H4 (cell line): ENCODE measurements at regions not wholly inside any gene's neighbourhood (a gene's known extent, or its start where the extent isn't known, plus 50 kb on each side); places are given as distances from the start of the nearest gene placed in this dataset.
A peak's percentile ranks its signal among the peaks of the same experiment; 100 is the strongest.

Experiments used
- DNase-seq: peaks from one replicate; pipeline ENCODE4 v3.0.0-alpha.2; 2015; ENCODE audit warnings: low spot score

DNA sequence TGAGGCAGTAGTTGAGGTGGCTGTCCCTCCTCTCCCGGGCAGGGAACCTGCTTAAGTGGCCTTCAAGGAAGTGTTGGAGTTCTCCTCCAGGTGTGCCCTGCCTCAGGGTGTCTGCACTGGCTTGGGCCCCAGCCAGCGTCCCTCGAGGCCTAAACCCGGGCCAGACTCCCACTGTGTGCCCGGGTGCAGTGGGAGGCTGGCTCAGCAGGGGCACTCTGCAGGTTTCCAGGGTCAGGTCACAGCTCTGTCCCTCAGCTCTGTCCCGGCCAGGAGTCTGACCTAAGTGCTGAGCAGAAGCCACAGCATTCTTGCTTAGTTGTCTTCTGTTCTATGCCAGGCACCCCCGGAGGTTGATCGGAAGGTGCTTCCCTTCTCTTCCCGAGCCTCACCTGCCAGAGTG, 69.0 kb upstream of the OTOS start:
- DNase-seq, result no peak

DNA sequence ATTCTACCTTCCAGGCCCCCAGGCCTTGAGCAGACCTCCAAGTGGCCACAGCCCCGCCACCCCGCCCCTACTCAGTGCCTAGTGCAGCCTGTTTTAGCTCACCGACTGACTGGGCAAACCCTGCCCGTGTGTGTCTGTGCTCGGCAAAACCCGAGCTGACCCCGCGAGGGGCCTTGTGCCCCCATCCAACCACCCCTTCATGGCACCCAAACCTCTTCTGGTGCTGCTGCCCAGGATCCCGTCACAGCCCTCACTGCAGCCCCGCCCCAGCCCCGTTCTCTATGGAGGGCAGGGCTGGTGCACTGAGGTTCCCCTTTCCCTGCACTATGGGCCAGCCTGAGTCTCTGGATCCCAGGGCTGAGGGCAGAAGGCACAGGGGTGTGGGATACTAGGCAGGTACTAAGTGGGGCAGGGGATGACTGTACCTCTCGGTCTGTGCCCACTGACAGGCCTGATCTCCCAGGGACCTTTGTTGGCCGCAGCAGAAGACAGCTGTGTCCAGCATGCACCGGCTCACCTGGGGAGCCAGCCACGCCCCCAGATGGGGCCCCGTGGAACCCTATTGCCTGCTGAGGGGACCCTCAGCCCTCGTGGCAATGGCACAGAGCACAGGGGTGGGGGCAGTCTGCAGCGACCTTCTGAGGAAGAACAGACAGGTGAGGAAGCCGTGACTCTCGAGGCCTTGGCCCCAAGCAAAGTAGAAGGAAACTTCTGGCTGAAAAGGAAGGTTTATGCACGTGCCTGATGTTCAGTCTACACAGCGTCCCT, 69.9 kb upstream of the OTOS start:
- DNase-seq, result no peak

DNA sequence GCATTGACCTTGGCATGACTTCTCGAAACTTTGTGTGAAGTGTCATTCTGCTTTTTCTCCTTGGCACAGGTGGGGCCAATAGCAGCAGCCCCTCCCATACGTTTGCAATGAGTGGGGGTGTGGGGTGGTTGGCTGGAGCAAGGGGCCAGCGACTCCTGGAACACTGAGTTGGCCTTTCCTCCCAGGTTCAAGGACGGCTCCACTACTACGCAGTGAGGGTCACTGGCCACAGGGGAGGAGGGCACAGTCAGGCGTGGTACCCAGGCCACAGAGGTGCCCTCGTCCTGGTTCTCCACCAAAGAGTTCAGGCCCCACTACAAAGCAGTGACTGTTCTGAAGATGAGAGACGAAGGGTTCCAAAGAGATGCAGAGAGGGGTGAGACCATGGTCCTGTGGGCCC, 70.6 kb upstream of the OTOS start:
- DNase-seq, result no peak

DNA sequence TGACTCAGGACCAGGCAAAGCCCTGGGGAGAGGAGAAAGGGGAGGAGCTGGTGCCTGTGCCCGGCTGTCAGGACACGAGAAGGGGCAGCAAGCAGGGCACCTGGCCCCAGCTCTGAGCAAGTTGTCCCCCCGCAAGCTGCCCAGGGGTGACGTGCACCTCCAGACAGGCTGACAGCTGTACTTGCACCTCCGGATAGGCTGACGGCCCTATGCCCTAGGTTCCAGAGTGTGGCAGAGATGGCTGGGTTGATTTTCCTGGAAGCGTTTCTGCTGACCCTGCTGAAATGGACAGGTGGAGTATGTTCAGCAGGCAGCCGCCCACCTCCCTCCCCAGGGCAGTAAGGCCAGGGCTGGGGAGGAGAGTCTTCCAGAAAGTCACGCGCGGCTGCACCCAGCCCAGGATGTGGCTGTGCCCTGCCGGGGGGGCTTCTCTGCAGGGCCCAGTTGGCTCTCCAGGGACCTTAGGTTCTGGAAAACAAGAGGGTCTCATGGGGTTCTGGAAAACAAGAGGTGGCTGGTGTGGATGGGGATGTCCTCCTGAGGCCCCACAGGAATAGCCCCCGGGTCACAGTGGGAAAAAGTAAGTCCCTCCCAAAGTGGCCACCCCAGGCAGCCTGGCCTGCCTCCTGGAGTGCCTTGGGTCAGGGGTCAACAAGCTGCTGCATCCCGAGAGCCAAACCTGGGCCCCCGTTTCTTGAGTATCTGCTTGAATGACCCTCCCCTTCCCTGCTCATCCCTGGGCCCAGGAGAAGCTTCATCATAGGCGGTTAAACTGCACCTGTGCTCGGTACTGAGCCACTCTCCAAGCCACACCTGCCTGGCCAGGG, 71.4 kb upstream of the OTOS start:
- DNase-seq, result no peak

DNA sequence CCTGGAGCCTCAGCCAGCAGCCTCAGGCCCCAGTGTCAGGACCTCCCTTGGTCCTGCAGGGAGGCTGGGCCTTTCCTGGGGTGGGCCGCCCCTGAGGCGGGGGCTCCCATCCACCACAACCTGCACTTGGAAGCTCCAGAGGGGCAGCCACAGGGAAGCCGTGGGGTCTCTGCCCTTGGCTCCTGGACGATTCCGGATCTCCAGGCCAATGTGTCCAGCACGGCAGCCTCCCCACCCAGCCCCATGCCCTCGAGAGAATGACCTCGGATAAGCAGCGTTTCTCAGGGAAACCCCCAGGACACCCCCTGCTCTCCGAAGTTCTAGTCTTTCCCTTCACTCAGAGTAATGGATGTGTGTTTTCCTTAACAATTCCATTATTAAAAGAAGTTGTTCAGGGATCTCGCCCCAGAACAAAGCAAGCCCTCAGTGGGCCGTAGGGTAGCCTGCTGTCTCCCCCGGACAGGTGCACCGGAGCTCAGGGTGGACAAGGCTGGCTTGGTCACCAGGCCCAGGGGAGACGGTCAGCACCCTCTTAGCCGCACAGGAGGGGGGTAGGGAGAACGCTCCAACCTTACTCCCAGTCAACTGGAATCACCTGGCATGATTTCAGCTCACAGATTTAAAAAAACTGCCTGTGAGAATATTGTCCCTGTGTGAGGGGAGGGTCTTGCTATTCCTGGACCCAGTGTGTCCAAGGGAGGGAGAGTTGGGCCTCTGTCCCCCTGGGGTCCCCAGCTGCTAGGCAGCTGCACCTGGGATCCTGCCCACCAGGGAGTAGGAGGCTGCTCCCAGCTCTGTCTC, 72.2 kb upstream of the OTOS start:
- no peak for DNase-seq

DNA sequence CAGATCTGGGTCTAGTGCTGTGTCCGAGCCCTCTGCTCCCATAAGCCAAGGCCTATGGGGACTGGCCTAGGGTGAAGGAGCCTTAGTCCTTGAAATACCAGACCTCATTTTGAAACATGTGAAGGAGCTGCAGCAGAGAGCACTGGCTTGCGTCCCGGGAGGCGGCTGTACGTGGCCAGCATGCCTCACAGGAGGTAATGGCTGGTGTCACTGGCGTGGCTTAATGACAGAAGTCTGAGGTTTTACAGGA, 72.7 kb upstream of the OTOS start:
- no peak for DNase-seq

DNA sequence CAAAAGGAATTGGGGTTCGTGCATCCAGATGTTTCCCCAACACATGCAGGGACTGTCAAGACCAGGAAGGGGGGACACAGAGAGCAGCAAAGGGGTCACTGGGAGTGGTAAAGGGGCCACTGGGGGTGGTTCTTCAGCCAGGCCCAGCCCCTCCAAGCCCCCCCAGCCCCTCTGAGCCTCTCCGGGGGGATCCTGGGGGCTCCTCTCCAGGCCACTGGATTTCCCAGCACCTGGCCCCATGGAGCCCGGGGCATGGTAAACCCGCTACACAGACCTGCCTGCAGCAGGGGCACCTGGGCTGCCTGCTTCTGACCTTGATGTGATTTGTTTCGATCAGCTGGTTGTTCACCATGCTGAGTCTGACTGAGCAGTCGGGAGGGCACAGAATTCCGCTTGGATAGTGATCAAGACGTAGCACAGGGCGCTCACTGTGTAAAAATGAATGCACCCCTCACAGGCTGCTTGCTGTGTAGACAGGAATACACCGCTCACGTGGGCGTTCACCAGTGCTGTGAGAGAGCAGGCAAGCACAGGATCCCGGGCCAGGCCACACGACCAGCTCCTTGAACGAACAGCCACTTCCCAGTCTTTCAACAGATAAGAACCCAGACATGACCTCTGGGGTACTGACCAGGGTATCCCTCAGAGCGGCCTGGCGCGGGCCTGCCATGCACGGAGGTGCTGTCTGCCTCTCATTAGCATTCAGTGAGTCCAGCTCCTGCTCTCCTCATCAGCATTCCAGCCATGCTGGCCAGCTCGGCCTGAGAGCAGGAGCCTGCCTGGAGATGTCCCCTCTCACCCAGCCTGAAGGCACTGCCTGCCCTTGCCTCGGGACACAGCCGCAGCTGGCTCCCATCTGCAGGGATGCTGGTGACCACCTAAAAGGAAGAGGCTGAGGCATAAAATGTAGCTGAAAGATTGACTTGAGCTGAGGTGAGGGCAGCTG, 73.3 kb upstream of the OTOS start:
- DNase-seq, result no peak

DNA sequence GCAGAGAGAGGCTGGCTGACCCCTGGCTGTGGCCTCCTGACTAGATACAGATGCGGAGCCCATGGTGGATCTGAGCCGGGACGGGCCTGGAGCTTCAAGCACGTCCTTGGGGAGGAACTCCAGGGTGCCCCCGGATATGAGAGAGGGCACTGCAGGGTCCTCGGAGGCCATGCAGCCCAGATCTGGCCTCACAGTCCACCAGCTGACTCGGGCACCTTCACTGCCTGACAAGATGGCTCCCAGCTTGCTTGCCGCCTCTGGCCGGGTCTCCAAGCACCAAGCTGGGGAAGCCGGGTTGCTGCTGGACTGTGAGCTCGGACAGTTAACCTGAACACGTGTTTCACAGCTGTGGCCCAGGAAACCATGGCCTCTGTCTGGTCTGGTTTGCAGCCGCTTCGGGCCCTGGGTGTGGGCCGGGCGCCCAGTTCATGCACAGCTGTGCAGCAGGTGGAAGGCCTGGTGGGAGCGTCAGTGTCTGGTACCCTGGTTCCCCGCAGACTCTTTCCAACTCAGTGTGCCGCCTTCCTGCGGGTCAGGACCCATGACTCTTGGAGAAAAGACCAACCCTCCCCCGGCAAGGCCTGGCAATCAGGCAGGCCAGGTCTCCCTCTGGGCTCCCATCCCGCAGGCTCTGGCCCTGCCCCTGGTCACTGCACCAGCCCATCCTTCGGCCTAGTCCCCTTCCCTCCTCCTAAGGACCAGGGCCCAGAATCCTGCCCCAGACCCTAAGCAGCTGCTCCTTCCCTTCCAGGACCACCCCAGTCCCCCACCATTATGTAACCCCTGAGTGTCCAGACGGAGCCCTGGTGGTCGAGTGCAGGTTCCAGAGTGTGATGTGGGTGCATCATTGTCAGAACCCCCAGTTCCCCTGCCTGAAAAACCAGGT, 74.6 kb upstream of the OTOS start:
- no peak for DNase-seq

DNA sequence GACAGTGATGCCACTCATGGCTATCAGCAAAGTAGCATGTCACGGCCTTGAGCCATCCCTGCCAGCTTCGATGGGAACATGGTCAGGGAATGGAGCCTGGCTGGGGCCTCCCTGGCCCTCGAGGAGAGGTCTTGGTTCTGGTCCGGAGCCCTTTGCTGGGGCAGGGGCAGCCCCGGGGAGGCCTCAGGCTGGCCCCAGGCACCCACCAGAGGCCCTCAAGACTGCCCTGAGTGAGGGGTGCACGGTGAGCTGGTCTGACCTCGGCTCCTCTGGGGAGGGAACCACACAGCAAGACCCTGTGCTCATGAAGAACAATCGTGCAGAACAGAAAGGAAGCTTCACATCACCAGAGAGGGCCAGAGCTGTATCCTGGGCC, 75.2 kb upstream of the OTOS start:
- no peak for DNase-seq

DNA sequence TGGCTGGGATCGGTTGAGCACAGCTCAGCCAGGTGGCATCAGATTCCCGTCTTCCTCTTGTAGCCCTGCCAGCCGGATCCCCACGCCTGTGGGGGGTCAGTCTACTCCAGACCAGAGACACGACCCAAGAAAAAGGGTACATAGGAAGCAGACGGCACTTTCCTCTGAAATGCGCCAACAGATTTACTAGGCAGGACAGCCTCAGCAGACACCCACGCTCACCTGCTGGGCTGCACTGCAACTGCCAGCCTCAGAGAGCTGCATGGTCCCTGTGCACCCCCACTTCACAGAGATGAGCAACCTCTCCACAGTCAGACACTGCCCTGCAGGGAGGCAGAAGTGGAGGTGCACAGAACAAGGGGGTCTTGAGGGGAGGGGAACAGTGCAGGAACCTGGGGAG, 75.7 kb upstream of the OTOS start:
- no peak for DNase-seq

DNA sequence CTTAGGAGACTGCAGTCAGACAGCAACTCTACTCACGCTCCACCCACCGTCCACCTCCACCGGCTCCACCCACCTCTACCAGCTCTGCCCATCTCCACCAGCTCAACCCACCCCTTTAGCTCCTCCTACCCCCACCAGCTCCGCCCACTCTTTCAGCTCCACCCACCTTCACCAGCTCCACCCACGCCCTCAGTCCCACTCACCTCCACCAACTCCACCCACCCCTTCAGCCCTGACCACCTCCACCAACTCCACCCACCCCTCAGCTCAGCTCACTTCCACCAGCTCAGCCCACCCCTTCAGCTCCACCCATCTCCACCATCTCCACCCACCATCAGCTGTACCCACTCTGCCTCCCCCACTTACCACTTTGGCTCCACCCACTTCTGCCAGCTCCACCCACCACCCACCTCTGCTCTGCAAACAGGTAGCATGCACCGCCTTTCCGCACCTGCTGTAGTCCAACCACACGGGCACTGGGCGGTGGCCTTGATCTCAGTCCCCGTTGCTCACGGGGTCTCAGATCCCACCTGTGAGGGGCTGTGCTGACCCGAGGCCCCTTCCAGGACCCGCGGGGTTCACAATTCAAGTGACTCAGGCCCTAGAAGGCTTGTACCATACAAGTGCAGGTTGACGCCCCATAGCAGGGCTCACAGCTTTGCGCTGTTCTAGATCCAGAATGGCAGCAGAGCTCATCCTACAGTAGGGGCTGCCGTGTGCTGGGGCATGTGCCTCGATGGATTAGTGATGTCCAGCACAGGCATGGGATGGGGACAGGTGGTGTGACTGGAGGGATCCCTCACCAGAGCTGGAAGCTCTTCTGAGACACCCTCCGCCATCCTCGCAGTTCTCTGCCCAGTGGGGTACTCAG, 77.2 kb upstream of the OTOS start:
- DNase-seq, result no peak

DNA sequence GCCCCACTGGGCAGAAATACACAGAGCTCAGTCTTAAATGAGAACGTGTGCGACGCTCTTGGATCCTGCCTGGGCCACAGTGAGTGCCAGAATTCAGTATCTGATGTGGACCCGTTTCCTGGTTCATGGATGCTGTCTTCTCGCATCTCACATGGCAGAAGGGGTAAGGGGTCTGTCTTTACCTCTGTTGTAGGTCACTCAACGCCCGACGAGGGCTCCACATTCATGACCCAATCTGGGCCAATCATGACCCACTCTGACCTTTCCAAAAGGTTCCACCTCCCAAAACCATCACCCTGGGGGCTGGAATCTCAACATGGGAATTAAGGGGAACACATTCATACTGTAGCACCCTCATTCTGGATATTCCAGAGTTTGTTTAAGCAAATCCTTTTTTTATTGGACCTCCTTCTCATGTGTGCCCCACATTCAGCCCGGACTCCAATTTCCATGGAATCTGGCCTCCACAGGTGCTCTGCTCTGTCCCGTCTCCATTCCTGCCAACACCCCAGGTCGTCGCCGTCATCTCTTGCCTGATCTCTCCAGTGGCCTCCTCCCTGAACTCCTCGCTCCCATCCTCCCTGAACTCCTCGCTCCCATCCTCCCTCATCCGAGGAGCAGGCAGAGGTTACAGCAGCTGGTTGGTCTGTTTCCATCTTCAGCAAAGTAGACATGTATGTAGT, 78.9 kb upstream of the OTOS start:
- no peak for DNase-seq

DNA sequence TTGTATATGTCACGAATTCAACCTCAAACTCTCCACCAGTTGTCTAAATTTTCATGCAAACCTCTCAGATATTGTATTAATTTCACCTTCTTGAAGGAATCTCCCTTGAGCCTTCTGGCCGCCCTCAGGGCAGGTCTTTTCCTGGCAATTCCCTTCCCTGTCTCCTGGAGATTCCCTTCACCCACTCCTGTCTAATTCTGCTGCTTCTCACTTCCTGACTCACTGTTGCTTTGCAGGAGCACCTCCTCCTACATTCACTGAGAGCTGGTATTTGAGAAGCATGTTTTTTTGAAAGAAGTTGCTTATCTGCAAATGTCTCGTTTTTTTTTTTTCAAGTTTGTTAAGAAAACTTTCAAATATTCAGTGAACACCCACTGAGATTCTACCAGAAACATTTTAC, 79.9 kb upstream of the OTOS start:
- peak; percentile 53 for DNase-seq

DNA sequence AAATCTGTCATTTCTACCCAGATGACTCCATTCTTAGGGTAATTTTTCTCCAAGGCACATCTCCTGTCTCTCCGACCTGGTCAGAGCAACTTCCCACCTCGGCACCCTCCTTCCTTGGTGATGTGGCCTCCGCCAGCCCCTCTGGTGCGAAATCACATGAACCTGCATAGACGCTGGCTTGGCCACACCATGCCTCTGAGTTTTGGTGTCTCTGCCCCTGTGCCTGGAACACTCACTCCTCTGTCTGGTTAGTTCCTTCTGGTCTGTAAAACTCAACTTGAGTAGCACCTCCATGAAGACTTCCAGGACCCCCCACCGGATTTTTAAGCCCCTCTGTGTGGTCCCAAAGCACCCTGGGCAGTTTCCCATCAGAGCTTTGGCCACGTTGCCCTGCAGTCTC, 83.2 kb upstream of the OTOS start:
- no peak for DNase-seq

DNA sequence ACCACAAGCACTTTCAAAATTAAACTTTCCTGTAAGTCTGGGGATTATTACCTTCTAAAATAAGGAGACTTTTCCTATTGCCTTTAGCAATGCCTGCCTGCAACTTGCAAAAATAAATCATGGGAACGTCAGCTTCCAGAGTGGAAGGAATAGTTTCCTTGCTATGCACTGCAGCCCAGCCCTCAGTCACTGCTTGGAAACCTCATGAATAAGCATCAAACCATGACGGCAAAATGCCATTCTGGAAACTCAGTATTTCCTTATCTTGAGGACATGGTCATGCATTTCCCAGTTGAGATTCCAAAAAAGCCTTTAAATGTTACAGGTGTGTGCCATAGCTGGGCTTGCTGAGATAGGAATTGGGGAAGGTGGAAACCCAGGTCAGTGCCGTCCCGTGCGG, 84.2 kb upstream of the OTOS start:
- no peak for DNase-seq

DNA sequence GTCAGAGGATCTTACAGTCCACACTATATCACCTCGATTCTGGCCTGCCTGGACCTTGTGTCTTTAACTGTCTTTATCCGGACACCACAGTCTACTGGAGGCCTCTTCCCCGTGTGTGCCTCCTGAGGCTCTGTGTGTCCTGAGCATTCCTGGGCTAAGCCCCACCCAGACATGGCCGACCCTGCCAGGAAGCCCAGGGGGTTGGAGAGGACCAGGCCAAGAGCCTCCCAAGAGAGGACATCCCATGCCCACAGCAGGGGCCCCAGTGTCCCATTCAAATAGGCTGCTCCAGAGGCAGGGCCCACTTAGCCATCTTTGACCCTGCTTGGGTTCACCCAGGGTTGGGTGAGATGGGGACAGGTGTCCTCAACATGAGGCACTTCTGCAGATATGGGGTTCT, 84.7 kb upstream of the OTOS start:
- no peak for DNase-seq

DNA sequence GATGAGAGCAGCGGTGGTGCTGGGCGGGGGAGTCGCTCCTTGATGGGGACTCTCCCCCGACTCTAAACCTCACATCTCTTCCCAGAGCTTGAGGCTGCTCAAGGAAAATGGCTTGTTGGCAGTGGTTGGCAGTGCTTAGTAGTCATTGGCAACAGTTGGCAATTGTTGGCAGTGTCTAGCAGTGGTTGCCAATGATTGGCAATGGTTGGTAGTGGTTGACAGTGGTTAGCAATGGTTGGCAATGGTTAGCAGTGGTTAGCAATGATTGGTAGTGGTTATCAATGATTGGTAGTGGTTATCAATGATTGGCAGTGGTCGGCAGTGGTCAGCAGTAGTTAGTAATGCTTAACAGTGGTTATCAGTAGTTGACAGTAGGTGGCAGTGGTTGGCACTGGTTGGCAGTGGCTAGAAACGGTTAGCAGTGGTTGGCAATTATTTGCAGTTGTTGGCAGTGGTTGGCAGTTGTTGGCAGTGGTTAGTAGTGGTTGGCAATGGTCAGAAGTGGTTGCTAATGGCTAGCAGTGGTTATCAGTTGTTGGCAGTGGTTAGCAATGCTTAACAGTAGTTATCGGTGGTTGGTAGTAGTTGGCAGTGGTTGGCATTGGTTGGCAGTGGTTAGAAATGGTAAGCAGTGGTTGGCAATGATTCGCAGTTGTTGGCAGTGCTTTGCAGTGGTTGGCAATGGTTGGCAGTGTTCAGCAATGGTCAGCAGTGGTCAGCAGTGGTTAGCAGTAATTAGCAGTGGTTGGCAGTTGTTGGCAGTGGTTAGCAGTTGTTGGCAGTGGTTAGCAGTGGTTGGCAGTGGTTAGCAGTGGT, 85.4 kb upstream of the OTOS start:
- no peak for DNase-seq
